ENCODE measurements at regions not wholly inside any gene's neighbourhood (a gene's known extent, or its start where the extent isn't known, plus 50 kb on each side); places are given as distances from the start of the nearest gene placed in this dataset.
"Not testable (repeated sequence)": the region's sequence is repeated elsewhere in the genome, so short reads cannot be mapped to it uniquely, and the experiment has no call there.

- no peaks in the 10 kb centered on the region for H3K9me3 ChIP-seq (ENCODE audit: insufficient read depth, low read length)
- H3K4me3 ChIP-seq (ENCODE audit: low read length) = no peak overlapping the region
- no peak overlapping the region for H3K9ac ChIP-seq (ENCODE audit: low read length)
- no peaks in the 10 kb centered on the region for H3K79me2 ChIP-seq (ENCODE audit: low read length)
- H4K20me1 ChIP-seq (ENCODE audit: insufficient read depth, low read length) = no peaks in the 10 kb centered on the region
- H3K4me1 ChIP-seq (ENCODE audit: low read length) = no peaks in the 10 kb centered on the region
- H3K36me3 ChIP-seq (replicated peaks; ENCODE audit: low read depth, low read length) = no peaks in the 10 kb centered on the region
- H2AFZ ChIP-seq (ENCODE audit: low read depth, low read length) = no peak overlapping the region
- H3K27me3 ChIP-seq (ENCODE audit: low read depth, low read length) = no peaks in the 10 kb centered on the region
- TF ChIP-seq, protein P1, sequence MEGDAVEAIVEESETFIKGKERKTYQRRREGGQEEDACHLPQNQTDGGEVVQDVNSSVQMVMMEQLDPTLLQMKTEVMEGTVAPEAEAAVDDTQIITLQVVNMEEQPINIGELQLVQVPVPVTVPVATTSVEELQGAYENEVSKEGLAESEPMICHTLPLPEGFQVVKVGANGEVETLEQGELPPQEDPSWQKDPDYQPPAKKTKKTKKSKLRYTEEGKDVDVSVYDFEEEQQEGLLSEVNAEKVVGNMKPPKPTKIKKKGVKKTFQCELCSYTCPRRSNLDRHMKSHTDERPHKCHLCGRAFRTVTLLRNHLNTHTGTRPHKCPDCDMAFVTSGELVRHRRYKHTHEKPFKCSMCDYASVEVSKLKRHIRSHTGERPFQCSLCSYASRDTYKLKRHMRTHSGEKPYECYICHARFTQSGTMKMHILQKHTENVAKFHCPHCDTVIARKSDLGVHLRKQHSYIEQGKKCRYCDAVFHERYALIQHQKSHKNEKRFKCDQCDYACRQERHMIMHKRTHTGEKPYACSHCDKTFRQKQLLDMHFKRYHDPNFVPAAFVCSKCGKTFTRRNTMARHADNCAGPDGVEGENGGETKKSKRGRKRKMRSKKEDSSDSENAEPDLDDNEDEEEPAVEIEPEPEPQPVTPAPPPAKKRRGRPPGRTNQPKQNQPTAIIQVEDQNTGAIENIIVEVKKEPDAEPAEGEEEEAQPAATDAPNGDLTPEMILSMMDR (IDR thresholded peaks at IDR 0.05; ENCODE audit: low read depth, low read length) = no peak
- TF ChIP-seq EZH2phosphoT487 (IDR thresholded peaks at IDR 0.05; ENCODE audit: low read depth) = no peak
- no peak overlapping the region for H3K27ac ChIP-seq (ENCODE audit: low read length)
- no peak overlapping the region for H3K4me2 ChIP-seq (ENCODE audit: low read length)
Observed at GRCh38 chr5:143921525-143922311, 109.8 kb downstream of the HMHB1 start.

DNA sequence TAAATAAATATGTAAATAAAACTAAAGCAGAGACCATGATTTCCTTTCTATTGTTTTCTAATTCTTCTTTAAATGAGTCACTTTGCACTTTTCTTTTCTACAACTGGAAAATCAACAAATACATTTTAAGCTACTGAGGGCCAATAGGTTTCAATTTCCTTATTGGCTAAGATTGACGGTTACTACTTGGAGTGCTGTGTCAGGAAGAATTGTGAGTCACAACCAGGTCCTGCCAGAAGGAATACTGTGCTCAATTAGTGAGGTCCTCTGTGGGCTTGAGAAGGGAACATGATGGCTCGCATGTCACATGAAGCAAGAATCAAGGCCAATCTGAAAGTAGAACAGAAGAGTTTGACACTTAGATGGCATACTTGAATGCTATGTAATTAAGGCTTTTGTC lies 110.8 kb downstream of the HMHB1 start:
- no peak for TF ChIP-seq EZH2phosphoT487 (IDR thresholded peaks at IDR 0.05; ENCODE audit: low read depth)
- TF ChIP-seq, protein P1 (IDR thresholded peaks at IDR 0.05; ENCODE audit: low read depth, low read length) = no peak
- H3K9ac ChIP-seq (ENCODE audit: low read length) = no peak overlapping the region
- no peak overlapping the region for H3K4me3 ChIP-seq (ENCODE audit: low read length)
- H3K4me1 ChIP-seq (ENCODE audit: low read length) = no peaks in the 10 kb centered on the region
- no peaks in the 10 kb centered on the region for H3K27me3 ChIP-seq (ENCODE audit: low read depth, low read length)
- no peaks in the 10 kb centered on the region for H3K79me2 ChIP-seq (ENCODE audit: low read length)
- no peaks in the 10 kb centered on the region for H3K9me3 ChIP-seq (ENCODE audit: insufficient read depth, low read length)
- no peaks in the 10 kb centered on the region for H3K36me3 ChIP-seq (replicated peaks; ENCODE audit: low read depth, low read length)
- H2AFZ ChIP-seq (ENCODE audit: low read depth, low read length) = no peak overlapping the region
- H4K20me1 ChIP-seq (ENCODE audit: insufficient read depth, low read length) = no peaks in the 10 kb centered on the region
- H3K27ac ChIP-seq (ENCODE audit: low read length) = no peak overlapping the region
- H3K4me2 ChIP-seq (ENCODE audit: low read length) = no peak overlapping the region

GRCh38 chr5:143923634-143924266 lies 111.8 kb downstream of the HMHB1 start:
- H3K4me1 ChIP-seq (ENCODE audit: low read length) = no peaks in the 10 kb centered on the region
- no peaks in the 10 kb centered on the region for H3K27me3 ChIP-seq (ENCODE audit: low read depth, low read length)
- no peaks in the 10 kb centered on the region for H3K9me3 ChIP-seq (ENCODE audit: insufficient read depth, low read length)
- no peak overlapping the region for H3K27ac ChIP-seq (ENCODE audit: low read length)
- H3K4me2 ChIP-seq (ENCODE audit: low read length) = no peak overlapping the region
- H4K20me1 ChIP-seq (ENCODE audit: insufficient read depth, low read length) = no peaks in the 10 kb centered on the region
- TF ChIP-seq, protein P1 (IDR thresholded peaks at IDR 0.05; ENCODE audit: low read depth, low read length) = no peak
- TF ChIP-seq EZH2phosphoT487 (IDR thresholded peaks at IDR 0.05; ENCODE audit: low read depth) = no peak
- H3K36me3 ChIP-seq (replicated peaks; ENCODE audit: low read depth, low read length) = no peaks in the 10 kb centered on the region
- no peak overlapping the region for H3K4me3 ChIP-seq (ENCODE audit: low read length)
- no peak overlapping the region for H2AFZ ChIP-seq (ENCODE audit: low read depth, low read length)
- no peak overlapping the region for H3K9ac ChIP-seq (ENCODE audit: low read length)
- no peaks in the 10 kb centered on the region for H3K79me2 ChIP-seq (ENCODE audit: low read length)

- no peak overlapping the region for H3K4me3 ChIP-seq (ENCODE audit: low read length)
- H3K4me1 ChIP-seq (ENCODE audit: low read length) = no peaks in the 10 kb centered on the region
- no peaks in the 10 kb centered on the region for H3K36me3 ChIP-seq (replicated peaks; ENCODE audit: low read depth, low read length)
- H3K79me2 ChIP-seq (ENCODE audit: low read length) = no peaks in the 10 kb centered on the region
- no peak for TF ChIP-seq EZH2phosphoT487 (IDR thresholded peaks at IDR 0.05; ENCODE audit: low read depth)
- TF ChIP-seq, protein P1 (IDR thresholded peaks at IDR 0.05; ENCODE audit: low read depth, low read length) = no peak
- H3K4me2 ChIP-seq (ENCODE audit: low read length) = no peak overlapping the region
- no peaks in the 10 kb centered on the region for H3K9me3 ChIP-seq (ENCODE audit: insufficient read depth, low read length)
- H4K20me1 ChIP-seq (ENCODE audit: insufficient read depth, low read length) = no peaks in the 10 kb centered on the region
- no peak overlapping the region for H2AFZ ChIP-seq (ENCODE audit: low read depth, low read length)
- no peaks in the 10 kb centered on the region for H3K27me3 ChIP-seq (ENCODE audit: low read depth, low read length)
- no peak overlapping the region for H3K27ac ChIP-seq (ENCODE audit: low read length)
- H3K9ac ChIP-seq (ENCODE audit: low read length) = no peak overlapping the region
Observed at GRCh38 chr5:143924311-143924978, 112.5 kb downstream of the HMHB1 start.

DNA sequence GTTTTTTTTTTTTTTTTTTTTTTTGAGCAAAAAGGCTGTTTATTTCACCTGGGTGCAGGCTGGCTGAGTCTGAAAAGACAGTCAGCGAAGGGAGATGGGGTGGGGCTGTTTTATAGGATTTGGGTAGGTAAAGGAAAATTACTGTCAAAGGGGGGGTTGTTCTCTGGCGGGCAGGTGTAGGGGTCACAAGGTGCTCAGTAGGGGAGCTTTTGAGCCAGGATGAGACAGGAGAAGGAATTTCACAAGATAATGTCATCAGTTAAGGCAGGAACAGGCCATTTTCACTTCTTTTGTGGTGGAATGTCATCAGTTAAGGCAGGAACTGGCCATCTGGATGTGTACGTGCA lies 113.0 kb downstream of the HMHB1 start:
- not testable (repeated sequence) for H3K27ac ChIP-seq (ENCODE audit: low read length); H3K27me3 ChIP-seq (ENCODE audit: low read depth, low read length); H3K4me2 ChIP-seq (ENCODE audit: low read length); H3K4me3 ChIP-seq (ENCODE audit: low read length); H3K36me3 ChIP-seq (replicated peaks; ENCODE audit: low read depth, low read length); H4K20me1 ChIP-seq (ENCODE audit: insufficient read depth, low read length); H3K9ac ChIP-seq (ENCODE audit: low read length); H2AFZ ChIP-seq (ENCODE audit: low read depth, low read length); H3K79me2 ChIP-seq (ENCODE audit: low read length); H3K9me3 ChIP-seq (ENCODE audit: insufficient read depth, low read length); H3K4me1 ChIP-seq (ENCODE audit: low read length)
